ENCODE measurements at regions not wholly inside any gene's neighbourhood (a gene's known extent, or its start where the extent isn't known, plus 50 kb on each side); places are given as distances from the start of the nearest gene placed in this dataset.

GRCh38 chr1:215471463-215471862 lies 95.6 kb upstream of the KCTD3 start:
- DNase-seq, result no peak

- DNase-seq, result no peak
Observed at GRCh38 chr1:215472723-215473122, 94.4 kb upstream of the KCTD3 start.

GRCh38 chr1:215473943-215474342 lies 93.2 kb upstream of the KCTD3 start:
- DNase-seq, result no peak

- no peak for DNase-seq
Observed at GRCh38 chr1:215474940-215475339, 92.2 kb upstream of the KCTD3 start.

- no peak for DNase-seq
Observed at GRCh38 chr1:215475796-215476481, 91.2 kb upstream of the KCTD3 start.

- DNase-seq, result no peak
Observed at GRCh38 chr1:215476541-215476940, 90.6 kb upstream of the KCTD3 start.

GRCh38 chr1:215477632-215478031 lies 89.5 kb upstream of the KCTD3 start:
- DNase-seq, result no peak

GRCh38 chr1:215479567-215479966 lies 87.5 kb upstream of the KCTD3 start:
- no peak for DNase-seq

GRCh38 chr1:215482079-215482478 lies 85.0 kb upstream of the KCTD3 start:
- DNase-seq, result no peak

GRCh38 chr1:215484171-215484939 lies 82.7 kb upstream of the KCTD3 start:
- no peak for DNase-seq

GRCh38 chr1:215487466-215487865 lies 79.6 kb upstream of the KCTD3 start:
- DNase-seq, result no peak

GRCh38 chr1:215488850-215489249 lies 78.3 kb upstream of the KCTD3 start:
- no peak for DNase-seq

- DNase-seq, result no peak
Observed at GRCh38 chr1:215489771-215490565, 77.1 kb upstream of the KCTD3 start.

GRCh38 chr1:215497528-215497927 lies 69.6 kb upstream of the KCTD3 start:
- DNase-seq, result no peak

- DNase-seq, result no peak
Observed at GRCh38 chr1:215501496-215501895, 65.6 kb upstream of the KCTD3 start.

- no peak for DNase-seq
Observed at GRCh38 chr1:215502081-215502480, 65.0 kb upstream of the KCTD3 start.

GRCh38 chr1:215507119-215507518 lies 60.0 kb upstream of the KCTD3 start:
- no peak for DNase-seq

GRCh38 chr1:215508311-215508710 lies 58.8 kb upstream of the KCTD3 start:
- DNase-seq, result no peak
